ENCODE measurements at regions not wholly inside any gene's neighbourhood (a gene's known extent, or its start where the extent isn't known, plus 50 kb on each side); places are given as distances from the start of the nearest gene placed in this dataset.
"Not testable (repeated sequence)": the region's sequence is repeated elsewhere in the genome, so short reads cannot be mapped to it uniquely, and the experiment has no call there.

DNA sequence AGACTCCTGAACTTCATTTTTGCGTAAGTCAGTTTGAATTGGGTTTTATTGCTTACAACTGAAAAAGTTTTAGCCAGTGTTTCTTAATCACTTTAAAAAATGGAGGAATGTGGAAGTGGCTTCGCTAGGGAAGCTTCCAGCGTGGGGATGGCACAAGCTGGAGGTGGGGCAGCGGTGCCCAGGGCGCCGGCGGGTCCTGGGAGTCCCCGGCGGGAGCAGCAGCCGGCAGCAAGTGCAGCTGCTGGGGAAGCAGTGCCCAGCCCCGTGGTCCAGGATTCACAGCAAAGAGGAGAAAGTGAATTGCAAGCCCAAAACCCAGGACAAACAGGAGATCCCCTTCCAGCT is 301.8 kb upstream of the PROK2 start:
- no peak for DNase-seq

- DNase-seq: no peak
Measured at GRCh38 chr3:72086042-72086742, 301.2 kb upstream of the PROK2 start.

- no peak for DNase-seq
Measured at GRCh38 chr3:72085036-72085435, 300.1 kb upstream of the PROK2 start.

- DNase-seq: no peak
Measured at GRCh38 chr3:72082776-72083462, 298.0 kb upstream of the PROK2 start.

DNA sequence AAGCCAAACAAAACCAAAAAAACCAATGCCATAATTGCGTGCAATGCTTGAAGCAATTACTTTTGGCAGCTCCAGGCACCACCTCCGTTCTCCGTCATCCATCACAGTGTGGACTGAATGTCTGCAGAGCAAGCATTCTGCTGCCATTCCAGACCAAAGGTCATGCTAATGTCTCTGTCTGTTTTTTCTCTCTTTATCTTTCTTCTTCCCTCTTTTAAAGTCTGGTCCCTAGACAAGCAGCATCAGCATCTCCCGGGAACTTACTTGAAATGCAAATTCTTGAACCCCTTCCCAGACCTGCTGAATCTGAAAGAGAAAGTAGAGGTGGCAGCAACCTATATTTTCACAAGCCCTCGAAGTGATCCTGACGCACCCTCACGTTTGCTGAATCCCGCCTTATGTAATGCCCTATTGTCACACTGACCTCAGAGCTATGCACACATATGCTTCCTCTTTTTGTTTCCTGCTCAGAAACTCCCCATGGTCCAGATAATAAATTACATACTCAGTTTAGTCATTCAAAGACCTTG is 297.3 kb upstream of the PROK2 start:
- DNase-seq: no peak

- no peak for DNase-seq
Measured at GRCh38 chr3:72081471-72082185, 296.7 kb upstream of the PROK2 start.

DNA sequence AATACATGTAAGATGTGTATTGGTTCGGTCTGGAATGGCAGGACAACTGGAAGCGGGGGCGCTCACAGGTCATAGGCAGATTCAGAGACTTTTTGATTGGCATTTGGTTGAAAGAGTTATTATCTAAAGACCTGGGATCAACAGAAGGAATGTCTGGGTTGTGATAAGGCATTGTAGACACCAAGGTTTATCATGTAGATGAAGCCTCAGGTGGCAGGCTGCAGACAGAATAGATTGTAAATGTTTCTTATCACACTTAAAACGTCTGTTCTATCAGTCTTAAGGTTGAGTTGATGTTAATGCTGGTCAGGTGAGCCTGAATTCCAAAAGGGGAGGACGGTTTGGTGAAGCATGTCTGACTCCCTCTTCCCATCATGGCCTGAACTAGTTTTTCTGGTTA is 295.9 kb upstream of the PROK2 start:
- DNase-seq: no peak

- no peak for DNase-seq
Measured at GRCh38 chr3:72080095-72080494, 295.1 kb upstream of the PROK2 start.

- DNase-seq: no peak
Measured at GRCh38 chr3:72079369-72079872, 294.5 kb upstream of the PROK2 start.

- no peak for DNase-seq
Measured at GRCh38 chr3:72078676-72079368, 293.9 kb upstream of the PROK2 start.

DNA sequence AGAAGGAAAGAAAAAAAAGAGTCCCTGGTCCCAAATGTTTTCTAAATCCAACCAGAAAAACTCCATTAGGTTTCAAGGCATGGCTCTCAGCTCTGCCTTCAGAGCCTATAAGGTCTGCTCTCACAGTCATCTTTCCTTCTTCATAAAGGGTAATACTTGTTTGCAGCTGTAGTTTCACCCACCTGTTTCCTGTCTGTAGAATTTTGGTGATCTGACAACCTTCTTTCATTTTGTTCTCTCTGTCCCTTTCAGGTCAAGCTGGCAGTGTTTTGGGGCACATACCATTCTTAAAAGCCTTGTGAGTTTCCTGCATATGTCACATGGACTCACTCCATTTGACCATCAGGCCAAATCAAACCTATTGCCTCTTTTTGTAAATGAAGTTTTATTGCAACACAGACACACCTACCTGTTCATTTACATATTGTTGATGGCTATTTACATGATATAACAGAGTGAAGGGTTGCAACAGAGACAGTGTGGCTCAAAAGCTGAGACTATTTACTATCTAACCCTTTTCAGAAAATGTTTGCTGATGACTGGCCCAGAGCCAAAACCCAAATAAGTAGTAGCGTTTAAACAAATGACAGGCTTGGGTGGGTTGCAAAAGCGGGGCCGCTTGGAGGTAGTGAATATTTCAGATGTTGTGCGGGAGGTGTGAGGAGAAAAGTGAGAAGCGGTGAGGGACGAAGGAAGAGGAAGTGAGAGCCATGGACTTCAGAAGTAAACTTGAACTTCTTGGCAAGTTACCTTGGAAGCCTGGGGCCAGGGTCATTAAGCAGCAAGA is 292.7 kb upstream of the PROK2 start:
- DNase-seq: no peak

DNA sequence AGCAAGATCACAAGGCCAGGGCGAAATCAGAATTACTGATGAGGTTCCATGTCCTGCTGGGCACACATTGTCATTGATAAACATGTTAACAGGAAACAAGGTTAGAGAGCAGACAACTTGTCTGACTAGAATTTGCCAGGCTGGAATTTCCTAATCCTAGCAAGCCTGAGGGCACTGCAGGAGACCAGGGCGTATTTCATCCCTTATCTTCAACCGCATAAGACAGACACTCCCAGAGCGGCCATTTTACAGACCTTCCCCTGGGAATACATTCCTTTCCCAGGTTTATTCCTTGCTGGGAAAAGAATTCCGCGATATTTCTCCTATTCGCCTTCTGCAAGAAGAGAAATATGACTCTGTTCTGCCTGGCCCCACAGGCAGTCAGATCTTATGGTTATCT is 290.9 kb upstream of the PROK2 start:
- DNase-seq: not testable (repeated sequence)

GRCh38 chr3:72071624-72072023 is 286.7 kb upstream of the PROK2 start:
- DNase-seq: no peak

DNA sequence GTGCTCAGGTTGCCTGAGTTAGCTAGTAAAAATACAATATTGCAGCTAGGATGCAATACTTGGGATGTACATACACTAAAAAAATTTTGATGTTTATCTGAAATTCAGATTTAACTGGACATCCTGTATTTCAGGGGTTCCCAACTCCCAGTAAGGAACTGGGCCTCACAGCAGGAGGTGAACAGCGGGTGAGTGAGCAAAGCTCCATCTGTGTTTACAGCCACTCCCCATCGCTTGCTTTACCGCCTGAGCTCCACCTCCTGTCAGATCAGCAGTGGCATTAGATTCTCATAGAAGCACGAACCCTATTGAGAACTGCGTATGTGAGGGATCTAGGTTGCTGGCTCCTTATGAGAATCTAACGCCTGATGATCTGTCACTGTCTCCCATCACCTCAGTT is 285.1 kb upstream of the PROK2 start:
- no peak for DNase-seq

DNA sequence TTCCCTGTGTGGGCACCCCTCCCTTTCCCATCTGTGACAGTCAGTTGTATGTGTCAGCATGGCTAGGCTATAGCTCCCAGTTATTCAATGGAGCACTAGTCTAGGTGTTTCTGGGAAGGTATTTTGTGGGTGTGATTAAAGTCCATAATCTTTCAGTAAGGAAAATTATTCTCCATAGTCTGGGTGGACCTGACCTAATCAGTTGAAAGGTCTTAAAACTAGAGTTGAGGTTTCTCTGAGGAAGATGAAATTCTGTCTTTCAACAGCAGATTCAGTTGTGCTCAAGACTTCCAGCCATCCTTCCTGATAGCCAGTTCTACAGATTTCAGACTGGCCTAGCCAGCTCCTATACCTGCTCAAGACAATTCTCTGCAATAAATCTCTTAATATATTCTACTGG is 284.6 kb upstream of the PROK2 start:
- DNase-seq: no peak

GRCh38 chr3:72068621-72069020 is 283.7 kb upstream of the PROK2 start:
- no peak for DNase-seq

- DNase-seq: no peak
Measured at GRCh38 chr3:72067721-72068120, 282.8 kb upstream of the PROK2 start.

DNA sequence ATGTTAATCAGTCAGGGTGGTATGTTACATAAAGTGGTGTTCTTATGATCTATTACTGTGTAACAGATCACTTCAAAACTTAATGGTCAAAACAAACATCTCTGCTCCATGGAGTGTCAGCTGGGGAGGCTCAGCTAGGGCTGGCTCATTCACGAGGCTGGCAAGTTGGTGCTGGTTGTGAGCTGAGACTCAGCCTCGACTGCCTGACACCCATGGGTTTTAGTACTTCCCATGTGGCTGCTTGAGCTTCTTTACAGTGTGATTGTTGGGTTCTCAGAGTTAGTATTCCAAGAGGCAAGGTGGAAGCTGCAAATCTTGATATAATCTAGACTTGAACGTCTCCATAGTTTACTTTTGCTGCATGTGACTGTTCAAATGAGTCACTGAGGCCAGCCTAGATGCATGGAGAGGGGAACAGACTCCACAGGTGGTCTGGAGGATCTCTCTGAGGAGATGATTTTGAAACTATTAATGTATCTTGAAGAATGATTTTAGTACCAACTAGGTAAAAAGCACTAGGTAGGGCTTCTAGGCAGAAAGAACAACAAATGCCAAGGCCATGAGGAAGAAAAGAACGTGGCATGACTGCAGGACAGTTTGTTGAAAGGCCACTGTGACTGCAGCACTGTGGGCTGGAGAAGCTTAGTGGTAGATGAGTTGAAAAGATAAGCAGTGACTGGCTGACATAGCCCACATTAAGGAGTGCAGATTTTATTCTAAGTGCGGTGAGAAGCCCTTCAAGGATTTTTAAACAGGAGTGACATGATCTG is 281.1 kb upstream of the PROK2 start:
- no peak for DNase-seq

DNA sequence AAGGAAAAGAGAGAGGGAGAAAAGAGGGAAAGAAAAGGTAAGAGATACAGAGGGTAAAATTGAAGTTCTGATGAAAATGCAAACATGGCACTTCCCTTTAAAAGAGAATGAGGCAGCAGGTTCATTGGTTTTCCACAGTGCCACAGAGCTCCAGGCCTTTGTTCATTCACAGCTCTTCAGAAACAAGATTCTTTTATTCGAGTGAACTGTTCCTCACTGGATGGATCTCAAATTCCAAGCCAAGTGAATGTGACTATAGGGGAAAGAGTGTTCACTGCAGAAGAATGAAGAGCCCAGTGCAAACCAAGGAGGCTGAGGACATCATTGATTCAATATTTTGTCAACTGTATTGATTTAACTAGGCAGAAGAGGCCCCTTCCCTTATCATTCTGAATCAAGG is 280.3 kb upstream of the PROK2 start:
- no peak for DNase-seq

DNA sequence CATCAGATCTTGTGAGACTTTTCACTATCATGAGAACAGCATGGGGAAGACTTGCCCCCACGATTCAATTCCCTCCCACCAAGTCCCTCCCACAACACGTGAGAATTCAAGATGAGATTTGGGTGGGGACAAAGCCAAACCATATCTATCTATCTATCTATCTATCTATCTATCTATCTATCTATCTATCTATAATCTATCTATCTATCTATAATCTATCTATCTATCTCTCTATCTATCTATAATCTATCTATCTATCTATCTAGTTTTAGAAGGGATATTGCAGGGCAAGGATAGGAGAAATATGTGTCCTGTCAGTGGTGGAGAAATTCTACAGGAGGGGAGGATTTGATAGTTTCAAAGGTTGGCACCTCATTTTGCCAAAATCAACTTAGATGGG is 279.8 kb upstream of the PROK2 start:
- not testable (repeated sequence) for DNase-seq

DNA sequence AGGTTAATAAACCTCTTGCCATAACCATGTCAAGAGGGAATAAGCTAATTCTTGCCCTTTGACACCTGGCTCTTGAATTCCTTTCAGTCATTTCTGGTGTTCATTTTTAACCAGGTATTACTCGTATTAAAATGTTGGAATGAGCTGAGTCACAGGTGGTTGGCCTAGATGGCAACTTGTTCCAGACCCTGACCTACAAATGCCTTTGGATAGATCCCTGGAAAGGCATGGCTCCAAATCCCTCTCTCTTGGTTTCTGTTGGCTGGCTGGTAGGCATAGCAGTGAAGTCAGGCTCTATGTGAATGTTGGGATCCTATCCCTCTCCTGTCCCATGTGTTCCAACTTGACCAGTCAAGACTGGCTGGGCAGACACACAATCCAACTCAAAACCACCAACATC is 277.1 kb upstream of the PROK2 start:
- no peak for DNase-seq
